H1 (cell line): ENCODE measurements at regions not wholly inside any gene's neighbourhood (a gene's known extent, or its start where the extent isn't known, plus 50 kb on each side); places are given as distances from the start of the nearest gene placed in this dataset.

Experiments
- CTCF ChIA-PET: fragments of 300-600 bp; sonication (Branson Sonifier 250); formaldehyde crosslinking; loops from one replicate; lab custom pipeline; 2021; ENCODE audit not compliant: partially characterized antibody; lab: Charles Lee
- POLR2A ChIA-PET: fragments of 300-600 bp; sonication (Branson Sonifier 250); formaldehyde crosslinking; loops from one replicate; lab custom pipeline; 2021; ENCODE audit warnings: inconsistent platforms; ENCODE audit not compliant: partially characterized antibody; lab: Charles Lee
- DNase-seq, 2 experiments: peaks; one replicate each; pipeline versions ENCODE4 v3.0.0 to v3.0.0-alpha.2; 2010 to 2022; ENCODE audit warnings: low spot score in 2 of 2, low read depth in 1 of 2, mixed read lengths in 1 of 2
- FAIRE-seq: peaks from 2 replicates; lab custom pipeline; 2011; peaks lifted over from hg19 to GRCh38; lab: Jason Lieb, UNC
- H2AFZ ChIP-seq: 2 replicates; pipeline ENCODE4 v1.8.1; 2012; ENCODE audit warnings: low read length, inconsistent platforms
- H2AK5ac ChIP-seq: 2 replicates; pipeline ENCODE4 v1.6.1; 2013; ENCODE audit warnings: low read depth, low read length
- H2BK120ac ChIP-seq: replicated peaks from 2 replicates; pipeline ENCODE3; 2013; ENCODE audit warnings: low read depth, low read length, inconsistent platforms
- H2BK12ac ChIP-seq: 2 replicates; pipeline ENCODE4 v1.6.1; 2013; ENCODE audit warnings: low read depth, low read length
- H2BK15ac ChIP-seq: 2 replicates; pipeline ENCODE4 v1.6.1; 2013; ENCODE audit warnings: low read length
- H2BK20ac ChIP-seq: 2 replicates; pipeline ENCODE4 v1.6.1; 2013; ENCODE audit warnings: low read length
- H2BK5ac ChIP-seq: 2 replicates; pipeline ENCODE4 v1.6.1; 2013; ENCODE audit warnings: low read depth, low read length
- H3K14ac ChIP-seq: 2 replicates; pipeline ENCODE4 v1.6.1; 2013; ENCODE audit warnings: inconsistent platforms; ENCODE audit not compliant: insufficient read length
- H3K18ac ChIP-seq: 2 replicates; pipeline ENCODE4 v1.6.1; 2013; ENCODE audit warnings: low read length; ENCODE audit errors: extremely low read depth
- H3K23ac ChIP-seq: 2 replicates; pipeline ENCODE4 v1.6.1; 2013; ENCODE audit warnings: inconsistent platforms; ENCODE audit not compliant: insufficient read length
- H3K23me2 ChIP-seq: 2 replicates; pipeline ENCODE4 v1.6.1; 2013; ENCODE audit warnings: low read depth, low read length
- H3K27ac ChIP-seq: 2 replicates; pipeline ENCODE4 v1.6.1; 2011; ENCODE audit warnings: low read depth, low read length, inconsistent platforms
- H3K27me3 ChIP-seq, 4 experiments: replicated peaks in 1 of 4; 1 replicate in 1 of 4; 2 replicates in 3 of 4; pipeline versions ENCODE4 v1.6.1 to v1.8.1; 2011 to 2013; ENCODE audit warnings: low read length in 3 of 4, mild to moderate bottlenecking in 3 of 4, inconsistent platforms in 2 of 4, mixed read lengths in 2 of 4, moderate library complexity in 1 of 4; ENCODE audit not compliant: control insufficient read depth in 3 of 4, insufficient read depth in 3 of 4; ENCODE audit errors: extremely low read depth in 1 of 4
- H3K36me3 ChIP-seq, 4 experiments: 2 replicates each; pipeline versions ENCODE4 v1.6.1 to v1.8.1; 2011 to 2013; ENCODE audit warnings: mild to moderate bottlenecking in 4 of 4, low read length in 3 of 4, moderate library complexity in 2 of 4, control low read depth in 1 of 4, inconsistent platforms in 1 of 4; ENCODE audit not compliant: insufficient read depth in 4 of 4, control insufficient read depth in 2 of 4
- H3K4ac ChIP-seq: replicated peaks from 2 replicates; pipeline ENCODE3; 2013; ENCODE audit warnings: low read length, low read depth, mixed read lengths, inconsistent platforms; ENCODE audit not compliant: insufficient read length
- H3K4me1 ChIP-seq, 4 experiments: replicated peaks in 1 of 4; 1 replicate in 1 of 4; 2 replicates in 3 of 4; pipeline versions ENCODE4 v1.6.1 to v1.8.1; 2011 to 2013; ENCODE audit warnings: low read length in 3 of 4, inconsistent platforms in 2 of 4, mixed read lengths in 1 of 4; ENCODE audit not compliant: insufficient read depth in 4 of 4, control insufficient read depth in 3 of 4
- H3K4me2 ChIP-seq, 2 experiments: 2 replicates each; pipeline versions ENCODE4 v1.6.1 to v1.8.1; 2011 to 2013; ENCODE audit warnings: low read depth in 2 of 2, low read length in 2 of 2, control low read depth in 1 of 2, inconsistent platforms in 1 of 2, mild to moderate bottlenecking in 1 of 2; ENCODE audit not compliant: insufficient read depth in 1 of 2
- H3K4me3 ChIP-seq, 4 experiments: fragments of 200-600, 300-600 bp in 1 of 4; sonication (generic), shearing (Covaris generic), sonication (Bioruptor Twin) in 1 of 4; 2 replicates each; pipeline versions ENCODE4 v1.5.1 to v1.8.1; 2011 to 2016; ENCODE audit warnings: low read length in 4 of 4, low read depth in 3 of 4, control low read depth in 2 of 4, inconsistent platforms in 2 of 4, mild to moderate bottlenecking in 2 of 4, mixed read lengths in 1 of 4, moderate library complexity in 1 of 4; ENCODE audit not compliant: insufficient read depth in 2 of 4; ENCODE audit errors: extremely low read depth in 1 of 4
- H3K56ac ChIP-seq: replicated peaks from 2 replicates; pipeline ENCODE3; 2013; ENCODE audit warnings: low read depth, mild to moderate bottlenecking, mixed read lengths, low read length, inconsistent platforms; ENCODE audit not compliant: insufficient read length
- H3K79me1 ChIP-seq: 2 replicates; pipeline ENCODE4 v1.6.1; 2013; ENCODE audit warnings: low read depth, low read length, control low read depth
- H3K79me2 ChIP-seq, 2 experiments: 2 replicates each; pipeline versions ENCODE4 v1.6.1 to v1.8.1; 2012 to 2013; ENCODE audit warnings: low read length in 2 of 2, mild to moderate bottlenecking in 2 of 2, inconsistent platforms in 1 of 2; ENCODE audit not compliant: insufficient read depth in 2 of 2, control insufficient read depth in 1 of 2
- H3K9ac ChIP-seq, 4 experiments: replicated peaks in 1 of 4; 1 replicate in 1 of 4; 2 replicates in 3 of 4; pipeline versions ENCODE4 v1.6.1 to v1.8.1; 2011 to 2013; ENCODE audit warnings: low read depth in 3 of 4, low read length in 3 of 4, control low read depth in 2 of 4, mild to moderate bottlenecking in 2 of 4, moderate library complexity in 2 of 4, inconsistent platforms in 1 of 4; ENCODE audit errors: extremely low read depth in 1 of 4
- H3K9me3 ChIP-seq, 2 experiments: 2 replicates each; pipeline versions ENCODE4 v1.6.1 to v1.8.1; 2012 to 2013; ENCODE audit warnings: mild to moderate bottlenecking in 2 of 2, moderate library complexity in 2 of 2, control low read depth in 1 of 2, inconsistent platforms in 1 of 2, low read depth in 1 of 2, low read length in 1 of 2, mixed read lengths in 1 of 2; ENCODE audit not compliant: insufficient read depth in 2 of 2
- H4K20me1 ChIP-seq, 2 experiments: replicated peaks in 1 of 2; 2 replicates each; pipeline versions ENCODE3 to v1.8.1; 2011 to 2013; ENCODE audit warnings: inconsistent platforms in 2 of 2, low read length in 2 of 2, mild to moderate bottlenecking in 1 of 2; ENCODE audit not compliant: insufficient read depth in 2 of 2, control insufficient read depth in 1 of 2
- H4K5ac ChIP-seq: 2 replicates; pipeline ENCODE4 v1.6.1; 2013; ENCODE audit warnings: low read length, low read depth, mixed read lengths, inconsistent platforms; ENCODE audit not compliant: insufficient read length
- H4K8ac ChIP-seq: 2 replicates; pipeline ENCODE4 v1.8.0; 2013; ENCODE audit warnings: mild to moderate bottlenecking, moderate library complexity, low read length, inconsistent platforms; ENCODE audit not compliant: insufficient read depth; ENCODE audit errors: extremely low read depth
- H4K91ac ChIP-seq: replicated peaks from 2 replicates; pipeline ENCODE3; 2013; ENCODE audit warnings: low read length, mixed read lengths, inconsistent platforms; ENCODE audit not compliant: insufficient read length
- BCL11A ChIP-seq, 2 experiments: IDR thresholded peaks; one replicate each; pipeline ENCODE4 v1.6.1; 2011; ENCODE audit warnings: low read depth in 2 of 2, low read length in 2 of 2, mild to moderate bottlenecking in 2 of 2
- CEBPB ChIP-seq: IDR thresholded peaks from 2 replicates; pipeline ENCODE4 v1.6.1; 2012; ENCODE audit warnings: low read depth, low read length
- PHF8 ChIP-seq: fragments of 200-600 bp; sonication (generic); conservative IDR thresholded peaks from 2 replicates; pipeline ENCODE4 v1.7.1; 2012; ENCODE audit warnings: low read depth, mild to moderate bottlenecking, inconsistent platforms, low read length, moderate library complexity
- WGBS, 2 experiments: shearing (Covaris generic) in 1 of 2; methylation state at CpG; one replicate each; pipeline versions ENCODE4 v1.1.6 to v1.1.7; 2013 to 2015; ENCODE audit warnings: low lambda C conversion rate in 2 of 2, mixed read lengths in 2 of 2, inconsistent platforms in 1 of 2, low coverage in 1 of 2, missing lambda C conversion rate in 1 of 2; ENCODE audit not compliant: insufficient replicate concordance in 2 of 2, insufficient coverage in 1 of 2, insufficient read length in 1 of 2; ENCODE audit errors: extremely low coverage in 1 of 2, missing lambda C conversion rate in 1 of 2; 5-methylcytosine and 5-hydroxymethylcytosine counted together

- H3K36me3 ChIP-seq = no peaks in the 10 kb centered on the region
- no peak overlapping the region for H3K4me3 ChIP-seq
- ChIA-PET POLR2A (no interaction called here), CTCF (interaction anchor here (1.0 to 1.2 kb wide), 2 partner anchors 10 to 94 kb away, joined by 3 to 4 read pairs; no protein-coding TSS in a partner anchor)
- H3K14ac ChIP-seq = no peak overlapping the region
- H4K91ac ChIP-seq = no peak overlapping the region
- DNase-seq (no peak), FAIRE-seq (no peak)
- no peak overlapping the region for H2BK20ac ChIP-seq
- no peaks in the 10 kb centered on the region for H4K20me1 ChIP-seq
- H2BK5ac ChIP-seq = no peak overlapping the region
- H3K9me3 ChIP-seq = no peaks in the 10 kb centered on the region; a peak in 1 of 4 replicates
- no peak overlapping the region for H2AFZ ChIP-seq
- H3K23ac ChIP-seq = no peak overlapping the region
- no peak overlapping the region for H3K56ac ChIP-seq
- H3K23me2 ChIP-seq = no peaks in the 10 kb centered on the region
- H3K4ac ChIP-seq = no peak overlapping the region
- H4K5ac ChIP-seq = no peak overlapping the region
- H4K8ac ChIP-seq = no peak overlapping the region
- no peaks in the 10 kb centered on the region for H3K27me3 ChIP-seq
- H2BK15ac ChIP-seq = no peak overlapping the region
- H2BK120ac ChIP-seq = no peak overlapping the region
- H3K79me2 ChIP-seq = no peaks in the 10 kb centered on the region
- H3K9ac ChIP-seq = no peak overlapping the region
- H3K18ac ChIP-seq = no peak overlapping the region
- no peak overlapping the region for H3K4me2 ChIP-seq
- no peaks in the 10 kb centered on the region for H3K4me1 ChIP-seq
- no peak overlapping the region for H2BK12ac ChIP-seq
- no peak overlapping the region for H3K27ac ChIP-seq
- H3K79me1 ChIP-seq = no peaks in the 10 kb centered on the region
- TF ChIP-seq BCL11A (IDR thresholded peaks at IDR 0.05; ENCODE audit: low read depth in 2 of 2, low read length in 2 of 2) (no peak), CEBPB (no peak), PHF8 (no peak)
- no peak overlapping the region for H2AK5ac ChIP-seq
- WGBS, 2 experiments = 86% methylated on average over 2 of the region's 2 CpGs; no CpG with 5 or more reads in 1 of the 2 experiments
Observed at GRCh38 chr14:40727107-40727506, 879.6 kb upstream of the LRFN5 start.
